Effector memory CD4-positive, alpha-beta T cell (primary cell): ENCODE measurements at regions not wholly inside any gene's neighbourhood (a gene's known extent, or its start where the extent isn't known, plus 50 kb on each side); places are given as distances from the start of the nearest gene placed in this dataset.
"Not testable (repeated sequence)": the region's sequence is repeated elsewhere in the genome, so short reads cannot be mapped to it uniquely, and the experiment has no call there.

Source experiments
- DNase-seq, 3 donors: peaks; one replicate each; pipeline ENCODE4 v3.0.0-alpha.2; 2020
- H3K27ac ChIP-seq: 2 replicates; pipeline ENCODE4 v1.7.0; 2013; ENCODE audit warnings: mild to moderate bottlenecking, low read length, moderate library complexity; ENCODE audit not compliant: insufficient read depth, poor library complexity, severe bottlenecking
- H3K27me3 ChIP-seq: replicated peaks from 2 replicates; pipeline ENCODE4 v1.7.0; 2013; ENCODE audit warnings: mild to moderate bottlenecking, low read length; ENCODE audit not compliant: insufficient read depth, control insufficient read depth, poor library complexity, severe bottlenecking
- H3K36me3 ChIP-seq: 2 replicates; pipeline ENCODE4 v1.7.0; 2013; ENCODE audit warnings: mild to moderate bottlenecking, low read length, moderate library complexity; ENCODE audit not compliant: control insufficient read depth, insufficient read depth
- H3K4me1 ChIP-seq: 2 replicates; pipeline ENCODE4 v1.7.0; 2013; ENCODE audit warnings: low read length, mild to moderate bottlenecking; ENCODE audit not compliant: control insufficient read depth, insufficient read depth, poor library complexity, severe bottlenecking
- H3K4me3 ChIP-seq: 2 replicates; pipeline ENCODE4 v1.7.0; 2013; ENCODE audit warnings: low read length, low read depth, mild to moderate bottlenecking; ENCODE audit not compliant: insufficient read depth, poor library complexity, severe bottlenecking
- H3K9me3 ChIP-seq: 2 replicates; pipeline ENCODE4 v1.7.0; 2013; ENCODE audit warnings: mild to moderate bottlenecking, low read length, moderate library complexity; ENCODE audit not compliant: control insufficient read depth

DNA sequence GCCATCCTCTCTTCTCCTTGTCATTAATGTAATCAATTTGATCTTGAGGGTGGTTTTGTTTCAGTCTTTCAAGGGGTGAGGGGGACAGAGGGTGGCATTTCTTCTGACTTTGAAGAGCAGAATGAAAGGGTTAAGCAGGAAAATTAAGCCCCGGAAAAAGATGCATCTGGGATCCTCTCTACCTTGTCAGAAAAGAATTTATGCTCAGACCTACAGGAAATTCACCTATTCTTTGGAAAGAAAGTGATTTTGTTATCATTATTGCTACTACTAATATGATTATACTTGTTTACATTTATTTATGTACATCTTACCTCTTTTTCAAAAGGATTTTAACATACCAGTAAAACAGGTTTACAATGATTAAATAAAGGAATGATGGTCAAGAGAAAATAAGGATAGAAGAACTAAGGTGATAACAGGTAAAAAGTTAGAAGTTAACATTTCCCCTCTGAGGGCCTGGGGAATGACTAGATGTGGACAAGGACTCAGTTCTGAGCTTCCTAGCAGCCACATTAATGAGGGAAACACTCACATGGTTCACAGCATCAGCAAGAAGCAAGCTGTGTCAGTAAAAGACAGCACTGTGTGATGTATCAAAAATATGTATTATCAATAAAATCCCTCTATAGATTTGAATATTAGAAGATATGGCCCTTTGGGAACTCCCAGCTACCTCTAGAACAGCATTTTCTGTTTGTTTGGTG lies 151.4 kb downstream of the MYCN start:
- Histone ChIP-seq H3K4me3 (no peak overlapping the region), H3K27me3 (no peaks in the 10 kb centered on the region), H3K4me1 (no peaks in the 10 kb centered on the region), H3K9me3 (no peaks in the 10 kb centered on the region), H3K36me3 (no peaks in the 10 kb centered on the region), H3K27ac (no peak overlapping the region)
- no peak for DNase-seq

DNA sequence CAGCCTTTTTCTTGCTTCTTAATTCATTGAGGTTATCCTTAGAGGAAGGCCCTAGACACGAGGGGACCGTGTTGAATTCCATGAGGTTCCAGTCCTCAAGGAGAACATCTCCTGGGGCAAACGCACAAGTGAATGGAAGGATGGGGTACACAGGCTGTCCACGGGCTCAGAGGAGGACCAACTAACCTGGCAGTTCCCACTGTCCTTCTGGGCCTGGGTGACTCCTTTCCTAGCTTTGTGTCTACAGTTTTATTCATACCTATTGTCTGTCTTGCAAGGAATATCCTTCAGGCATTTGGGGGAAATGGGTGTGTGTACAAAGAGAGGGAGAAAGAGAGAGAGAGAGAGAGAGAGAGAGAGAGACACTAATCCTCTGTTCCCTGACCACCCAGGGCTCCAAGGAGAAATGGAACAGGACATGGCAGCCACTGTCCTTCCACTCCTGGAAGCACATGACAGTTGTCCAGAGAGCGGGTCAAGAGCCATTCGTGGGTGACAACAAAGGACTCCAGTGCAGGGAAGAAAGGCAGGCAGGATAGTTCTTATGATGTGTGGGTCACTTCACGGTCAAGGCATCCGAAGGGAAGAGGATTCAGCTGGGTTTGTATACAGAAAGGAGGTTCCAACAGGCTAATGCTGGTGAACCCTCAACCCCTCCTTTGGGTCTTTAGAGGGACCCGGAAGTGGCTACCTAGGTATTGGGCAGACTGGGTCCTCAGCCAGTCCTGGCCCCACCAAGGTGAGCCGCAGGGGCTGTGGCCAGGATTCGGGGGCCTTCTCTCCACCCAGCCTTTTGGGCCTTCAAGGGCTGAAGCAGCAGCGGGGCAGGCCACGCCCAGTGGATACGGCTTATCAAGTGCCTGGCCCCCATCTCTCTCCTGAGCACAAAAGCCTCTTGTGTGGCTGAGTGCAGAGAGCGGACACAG lies 150.6 kb downstream of the MYCN start:
- DNase-seq = no peak
- H3K27me3 ChIP-seq = no peaks in the 10 kb centered on the region

GRCh38 chr2:16089491-16089890 lies 149.1 kb downstream of the MYCN start:
- H3K27me3 ChIP-seq, H3K27ac ChIP-seq, H3K36me3 ChIP-seq, H3K4me1 ChIP-seq, H3K4me3 ChIP-seq, H3K9me3 ChIP-seq, DNase-seq: not testable (repeated sequence)

More for the DNA sequence above, 150.6 kb downstream of the MYCN start:
- Histone ChIP-seq H3K9me3 (no peaks in the 10 kb centered on the region), H3K4me3 (no peak overlapping the region), H3K27ac (no peak overlapping the region), H3K36me3 (no peaks in the 10 kb centered on the region), H3K4me1 (no peaks in the 10 kb centered on the region)

- no peak overlapping the region for H3K27ac ChIP-seq
- no peaks in the 10 kb centered on the region for H3K27me3 ChIP-seq
- H3K9me3 ChIP-seq = no peaks in the 10 kb centered on the region
- no peaks in the 10 kb centered on the region for H3K36me3 ChIP-seq
- no peaks in the 10 kb centered on the region for H3K4me1 ChIP-seq
- DNase-seq = no peak
- H3K4me3 ChIP-seq = no peak overlapping the region
Observed at GRCh38 chr2:16088802-16089112, 148.4 kb downstream of the MYCN start.

DNA sequence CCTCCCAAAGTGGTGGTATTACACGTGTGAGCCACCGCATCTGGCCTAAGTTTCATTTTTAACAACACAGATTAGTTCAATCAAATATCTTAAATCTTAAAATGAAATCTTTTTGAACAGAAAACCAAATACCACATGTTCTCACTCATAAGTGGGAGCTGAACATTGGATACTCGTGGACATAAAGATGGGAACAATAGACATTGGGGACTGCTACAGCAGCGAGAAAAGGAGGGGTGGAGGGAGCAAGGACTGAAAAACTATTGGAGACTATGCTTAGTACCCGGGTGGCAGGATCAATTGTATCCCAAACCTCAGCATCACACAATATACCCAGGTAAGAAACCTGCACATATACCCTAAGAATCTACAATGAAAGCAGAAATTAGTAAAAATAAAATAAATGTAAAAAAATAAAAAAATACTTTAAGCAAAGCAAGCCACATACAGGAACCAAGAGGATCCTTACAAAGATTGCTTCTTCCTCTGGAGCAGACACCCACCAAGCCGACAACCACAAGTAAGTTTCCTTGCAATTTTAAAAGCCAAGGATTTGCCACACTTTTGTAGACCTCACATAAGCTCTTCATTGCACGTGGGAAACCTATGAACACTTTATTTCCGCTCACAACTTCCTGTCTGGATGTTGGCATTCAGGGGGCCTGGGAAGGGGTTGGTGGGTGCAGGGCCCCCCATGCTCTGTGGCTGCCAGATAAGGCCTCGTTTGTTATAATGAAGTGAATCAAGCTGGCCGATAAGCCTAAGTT lies 147.9 kb downstream of the MYCN start:
- H3K27ac ChIP-seq = no peak overlapping the region
- no peaks in the 10 kb centered on the region for H3K4me1 ChIP-seq
- no peaks in the 10 kb centered on the region for H3K27me3 ChIP-seq
- H3K9me3 ChIP-seq = no peaks in the 10 kb centered on the region
- no peak overlapping the region for H3K4me3 ChIP-seq
- no peaks in the 10 kb centered on the region for H3K36me3 ChIP-seq
- no peak for DNase-seq

DNA sequence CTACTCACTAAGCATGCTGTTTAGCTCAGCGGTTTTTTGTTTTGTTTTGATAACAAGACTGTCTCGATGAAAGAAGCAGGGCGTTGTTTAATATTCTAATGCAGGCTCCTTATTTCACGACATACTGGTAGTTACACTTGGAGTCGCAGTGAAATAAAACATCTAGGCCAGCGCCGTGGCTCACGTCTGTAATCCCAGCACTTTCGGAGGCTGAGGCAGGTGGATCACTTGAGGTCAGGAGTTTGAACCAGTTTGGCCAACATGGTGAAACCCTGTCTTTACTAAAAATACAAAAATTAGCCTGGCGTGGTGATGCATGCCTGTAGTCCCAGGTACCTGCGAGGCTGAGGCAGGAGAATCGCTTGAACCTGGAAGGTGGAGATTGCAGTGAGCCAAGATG lies 145.8 kb downstream of the MYCN start:
- not testable (repeated sequence) for H3K4me1 ChIP-seq, H3K27me3 ChIP-seq, DNase-seq, H3K36me3 ChIP-seq, H3K27ac ChIP-seq, H3K4me3 ChIP-seq, H3K9me3 ChIP-seq

GRCh38 chr2:16085073-16085472 lies 144.7 kb downstream of the MYCN start:
- no peaks in the 10 kb centered on the region for H3K4me1 ChIP-seq

DNA sequence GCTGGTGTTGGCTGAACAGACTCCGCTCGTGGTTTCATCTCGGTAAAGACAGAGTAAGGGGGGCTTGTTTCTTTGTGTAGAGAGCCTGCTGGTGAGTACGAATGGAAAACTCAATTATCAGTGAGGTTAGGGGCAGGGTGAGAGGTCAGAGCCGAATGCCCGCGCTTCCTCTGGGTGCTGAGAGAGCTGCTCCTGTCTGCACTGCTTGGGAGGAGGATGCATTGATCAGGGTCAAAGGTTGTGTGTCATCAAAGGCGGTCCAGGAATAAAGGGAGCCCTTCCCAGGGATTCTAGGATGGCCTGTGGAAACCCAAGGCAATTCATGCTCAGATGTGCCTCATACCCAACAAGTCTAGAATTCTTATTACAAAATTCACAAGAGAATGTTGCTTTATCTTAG lies 143.9 kb downstream of the MYCN start:
- Histone ChIP-seq H3K27me3 (no peaks in the 10 kb centered on the region), H3K36me3 (no peaks in the 10 kb centered on the region), H3K4me1 (no peaks in the 10 kb centered on the region), H3K4me3 (no peak overlapping the region), H3K9me3 (no peaks in the 10 kb centered on the region), H3K27ac (no peak overlapping the region)
- no peak for DNase-seq

More at GRCh38 chr2:16085073-16085472, 144.7 kb downstream of the MYCN start:
- Histone ChIP-seq H3K27me3 (no peaks in the 10 kb centered on the region), H3K27ac (no peak overlapping the region), H3K4me3 (no peak overlapping the region), H3K9me3 (no peaks in the 10 kb centered on the region), H3K36me3 (no peaks in the 10 kb centered on the region)
- DNase-seq = no peak

DNA sequence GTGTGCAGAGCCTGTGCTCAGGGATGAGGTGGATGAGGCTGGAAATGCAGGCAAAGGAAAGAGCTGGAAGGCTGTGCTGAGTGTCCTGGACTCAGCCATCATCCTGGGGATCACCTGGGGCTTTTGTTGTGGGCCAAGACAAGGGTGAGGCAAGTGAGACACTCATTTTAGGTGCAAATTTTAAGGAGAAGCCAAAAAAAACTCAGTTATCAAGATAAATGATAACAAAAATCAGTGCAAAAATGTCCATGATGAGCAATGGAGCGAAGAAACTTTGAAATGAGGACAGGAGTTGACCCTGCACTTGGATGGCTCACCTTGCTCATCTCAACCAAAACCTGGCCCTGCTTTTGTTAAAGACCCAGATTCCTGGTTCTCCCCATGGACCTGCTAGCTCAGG lies 141.9 kb downstream of the MYCN start:
- H3K4me3 ChIP-seq = no peak overlapping the region
- H3K9me3 ChIP-seq = no peaks in the 10 kb centered on the region
- H3K4me1 ChIP-seq = no peaks in the 10 kb centered on the region
- no peak for DNase-seq
- H3K27ac ChIP-seq = no peak overlapping the region
- H3K27me3 ChIP-seq = no peaks in the 10 kb centered on the region
- H3K36me3 ChIP-seq = no peaks in the 10 kb centered on the region
